MM.1S (cell line): ENCODE measurements at regions not wholly inside any gene's neighbourhood (a gene's known extent, or its start where the extent isn't known, plus 50 kb on each side); places are given as distances from the start of the nearest gene placed in this dataset.
"Not testable (repeated sequence)": the region's sequence is repeated elsewhere in the genome, so short reads cannot be mapped to it uniquely, and the experiment has no call there.

Experiments used
- DNase-seq: peaks from one replicate; pipeline ENCODE4 v3.0.0-alpha.2; 2015
- H2AFZ ChIP-seq: fragments of 300-600 bp; sonication (generic); 2 replicates; pipeline ENCODE4 v1.6.0; 2016; ENCODE audit warnings: antibody characterized with exemption, low read length
- H3F3A ChIP-seq: fragments of 300-600 bp; sonication (generic); 2 replicates; pipeline ENCODE4 v1.6.1; 2016; ENCODE audit warnings: mild to moderate bottlenecking, antibody characterized with exemption, low read length, moderate library complexity, mixed read lengths; ENCODE audit not compliant: insufficient read depth
- H3K27ac ChIP-seq: fragments of 300-600 bp; sonication (generic); 2 replicates; pipeline ENCODE4 v1.5.1; 2016; ENCODE audit warnings: mild to moderate bottlenecking, low read length
- H3K27me3 ChIP-seq: fragments of 300-600 bp; sonication (generic); replicated peaks from 2 replicates; pipeline ENCODE4 v1.6.0; 2016; ENCODE audit warnings: low read length; ENCODE audit not compliant: insufficient read depth
- H3K36me3 ChIP-seq: fragments of 300-600 bp; sonication (generic); replicated peaks from 2 replicates; pipeline ENCODE4 v1.6.1; 2016; ENCODE audit warnings: mild to moderate bottlenecking, low read length, mixed read lengths; ENCODE audit not compliant: insufficient read depth
- H3K4me1 ChIP-seq: fragments of 300-600 bp; sonication (generic); 2 replicates; pipeline ENCODE4 v1.6.1; 2016; ENCODE audit warnings: low read length, mixed read lengths
- H3K4me2 ChIP-seq: fragments of 300-600 bp; sonication (generic); 2 replicates; pipeline ENCODE4 v1.6.0; 2016; ENCODE audit warnings: low read depth, low read length
- H3K4me3 ChIP-seq: fragments of 300-600 bp; sonication (generic); 2 replicates; pipeline ENCODE4 v1.5.1; 2016; ENCODE audit warnings: low read length, mixed read lengths
- H3K79me2 ChIP-seq: fragments of 300-600 bp; sonication (generic); 2 replicates; pipeline ENCODE4 v1.6.1; 2016; ENCODE audit warnings: mixed run types, low read length, mixed read lengths
- H3K9ac ChIP-seq: fragments of 300-600 bp; sonication (generic); 2 replicates; pipeline ENCODE4 v1.6.1; 2016; ENCODE audit warnings: low read length, mixed read lengths
- H3K9me2 ChIP-seq: fragments of 300-600 bp; sonication (generic); replicated peaks from 2 replicates; pipeline ENCODE4 v1.6.1; 2016; ENCODE audit warnings: mild to moderate bottlenecking, low read length, mixed read lengths; ENCODE audit not compliant: insufficient read depth
- H3K9me3 ChIP-seq: fragments of 300-600 bp; sonication (generic); replicated peaks from 2 replicates; pipeline ENCODE4 v1.6.1; 2016; ENCODE audit warnings: mild to moderate bottlenecking, low read length, mixed read lengths; ENCODE audit not compliant: insufficient read depth
- H4K20me1 ChIP-seq: fragments of 300-600 bp; sonication (generic); 2 replicates; pipeline ENCODE4 v1.6.1; 2016; ENCODE audit warnings: mild to moderate bottlenecking, low read length, moderate library complexity, mixed read lengths; ENCODE audit not compliant: insufficient read depth
- EZH2 ChIP-seq: fragments of 300-600 bp; sonication (generic); optimal IDR thresholded peaks from 2 replicates; pipeline ENCODE3; 2017; ENCODE audit warnings: low read depth, mild to moderate bottlenecking, antibody characterized with exemption, low read length, mixed read lengths
- EZH2phosphoT487 ChIP-seq: fragments of 300-600 bp; sonication (generic); IDR thresholded peaks from 2 replicates; pipeline ENCODE4 v1.6.1; 2018; ENCODE audit warnings: antibody characterized with exemption, low read length
- TF ChIP-seq, protein P1 (sequence below): fragments of 300-600 bp; sonication (generic); IDR thresholded peaks from 2 replicates; pipeline ENCODE4 v1.5.1; 2016; ENCODE audit warnings: antibody characterized with exemption, low read length, mixed read lengths

DNA sequence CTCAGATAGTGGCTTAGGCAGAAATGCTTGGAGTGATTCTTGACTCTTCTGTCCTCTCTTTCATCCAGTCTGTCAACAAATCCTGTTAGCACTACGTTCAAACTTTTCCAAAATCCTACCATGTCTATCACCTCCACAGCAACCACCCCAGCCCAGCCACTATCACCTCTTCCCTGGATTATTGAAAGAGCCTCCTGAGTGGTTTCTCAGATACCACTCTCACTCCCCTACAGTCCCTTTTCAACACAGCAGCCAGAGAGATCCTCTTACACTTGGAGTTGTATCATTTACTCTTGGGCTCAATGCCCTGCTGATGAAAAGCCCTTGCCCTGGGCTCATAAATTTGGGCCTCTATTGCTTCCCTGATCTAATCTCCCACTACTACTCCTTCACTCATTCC lies 218.9 kb downstream of the EXOC5 start:
- Histone ChIP-seq H3K36me3 (no peaks in the 10 kb centered on the region), H3K9me3 (no peaks in the 10 kb centered on the region), H3K4me1 (no peaks in the 10 kb centered on the region), H2AFZ (no peak overlapping the region), H3K4me2 (no peak overlapping the region), H3K4me3 (no peak overlapping the region), H4K20me1 (no peaks in the 10 kb centered on the region), H3F3A (no peaks in the 10 kb centered on the region), H3K27me3 (no peaks in the 10 kb centered on the region), H3K27ac (no peak overlapping the region), H3K79me2 (no peaks in the 10 kb centered on the region), H3K9ac (no peak overlapping the region), H3K9me2 (no peaks in the 10 kb centered on the region)
- no peak for TF ChIP-seq EZH2phosphoT487
- no peak for TF ChIP-seq EZH2
- TF ChIP-seq, protein P1, sequence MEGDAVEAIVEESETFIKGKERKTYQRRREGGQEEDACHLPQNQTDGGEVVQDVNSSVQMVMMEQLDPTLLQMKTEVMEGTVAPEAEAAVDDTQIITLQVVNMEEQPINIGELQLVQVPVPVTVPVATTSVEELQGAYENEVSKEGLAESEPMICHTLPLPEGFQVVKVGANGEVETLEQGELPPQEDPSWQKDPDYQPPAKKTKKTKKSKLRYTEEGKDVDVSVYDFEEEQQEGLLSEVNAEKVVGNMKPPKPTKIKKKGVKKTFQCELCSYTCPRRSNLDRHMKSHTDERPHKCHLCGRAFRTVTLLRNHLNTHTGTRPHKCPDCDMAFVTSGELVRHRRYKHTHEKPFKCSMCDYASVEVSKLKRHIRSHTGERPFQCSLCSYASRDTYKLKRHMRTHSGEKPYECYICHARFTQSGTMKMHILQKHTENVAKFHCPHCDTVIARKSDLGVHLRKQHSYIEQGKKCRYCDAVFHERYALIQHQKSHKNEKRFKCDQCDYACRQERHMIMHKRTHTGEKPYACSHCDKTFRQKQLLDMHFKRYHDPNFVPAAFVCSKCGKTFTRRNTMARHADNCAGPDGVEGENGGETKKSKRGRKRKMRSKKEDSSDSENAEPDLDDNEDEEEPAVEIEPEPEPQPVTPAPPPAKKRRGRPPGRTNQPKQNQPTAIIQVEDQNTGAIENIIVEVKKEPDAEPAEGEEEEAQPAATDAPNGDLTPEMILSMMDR, result no peak
- DNase-seq, result no peak

DNA sequence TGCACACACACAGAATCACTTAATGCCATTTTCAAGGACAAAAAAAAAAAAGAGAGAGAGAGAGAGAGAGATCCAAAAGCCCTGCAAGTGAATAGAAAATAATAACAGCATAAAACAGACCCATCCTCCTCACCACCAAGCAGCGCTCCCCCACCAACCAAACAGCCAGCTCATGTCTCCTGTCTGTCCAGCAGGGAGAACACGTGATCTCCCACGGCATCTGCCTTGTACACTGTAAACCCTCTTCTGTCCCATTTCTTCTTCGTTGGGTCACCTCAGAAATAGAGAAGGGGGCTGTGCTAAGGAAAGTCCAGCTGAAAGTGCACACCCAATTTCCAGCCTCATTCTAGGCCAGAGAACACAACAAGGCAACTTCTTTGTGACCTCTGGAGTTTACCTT lies 222.5 kb downstream of the EXOC5 start:
- TF ChIP-seq, protein P1, result no peak
- no peak for DNase-seq
- Histone ChIP-seq H3F3A (no peaks in the 10 kb centered on the region), H3K4me2 (no peak overlapping the region), H3K36me3 (no peaks in the 10 kb centered on the region), H2AFZ (no peak overlapping the region), H3K9me3 (no peaks in the 10 kb centered on the region), H3K4me1 (no peaks in the 10 kb centered on the region), H3K9ac (no peak overlapping the region), H4K20me1 (no peaks in the 10 kb centered on the region), H3K27me3 (no peaks in the 10 kb centered on the region), H3K27ac (no peak overlapping the region), H3K79me2 (no peaks in the 10 kb centered on the region), H3K9me2 (no peaks in the 10 kb centered on the region), H3K4me3 (no peak overlapping the region)

- H3K27me3 ChIP-seq, H3K9me2 ChIP-seq, H3K4me1 ChIP-seq, H4K20me1 ChIP-seq, H3K4me2 ChIP-seq, H3K79me2 ChIP-seq, DNase-seq, H3K36me3 ChIP-seq, H3K9me3 ChIP-seq, H3F3A ChIP-seq, H3K9ac ChIP-seq, H3K27ac ChIP-seq, H2AFZ ChIP-seq, H3K4me3 ChIP-seq: not testable (repeated sequence)
Measured at GRCh38 chr14:57044101-57044973, 224.4 kb downstream of the EXOC5 start.

DNA sequence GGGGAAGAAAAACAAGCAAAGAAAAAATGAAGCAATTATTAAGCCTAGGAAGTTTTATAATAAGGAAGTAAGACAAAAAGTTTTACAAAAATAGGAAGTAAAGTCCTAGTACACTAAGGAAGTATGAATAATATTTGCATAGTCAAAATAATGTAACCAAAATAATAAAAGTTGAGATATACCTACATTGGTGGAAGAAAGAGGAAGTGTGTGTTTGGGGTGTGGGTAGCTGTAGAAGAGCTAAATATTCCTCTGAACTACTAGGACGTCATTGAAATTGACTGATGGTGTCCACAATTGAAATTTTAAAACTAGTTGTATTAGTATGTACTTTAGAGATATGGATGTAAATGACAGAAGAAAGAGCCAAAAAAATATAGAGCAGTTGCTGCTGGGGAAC lies 228.4 kb upstream of the OTX2 start:
- H3K4me3 ChIP-seq, result no peak overlapping the region
- no peaks in the 10 kb centered on the region for H3F3A ChIP-seq
- TF ChIP-seq, protein P1, result no peak
- TF ChIP-seq EZH2 (no peak), EZH2phosphoT487 (no peak)
- no peaks in the 10 kb centered on the region for H3K9me2 ChIP-seq
- no peak overlapping the region for H3K9ac ChIP-seq
- H3K27me3 ChIP-seq, result no peaks in the 10 kb centered on the region
- H3K9me3 ChIP-seq, result no peaks in the 10 kb centered on the region
- no peaks in the 10 kb centered on the region for H3K36me3 ChIP-seq
- no peaks in the 10 kb centered on the region for H3K4me1 ChIP-seq
- H3K27ac ChIP-seq, result no peak overlapping the region
- no peak overlapping the region for H3K4me2 ChIP-seq
- H4K20me1 ChIP-seq, result no peaks in the 10 kb centered on the region
- DNase-seq, result no peak
- H3K79me2 ChIP-seq, result no peaks in the 10 kb centered on the region
- H2AFZ ChIP-seq, result no peak overlapping the region
